H1 (cell line): ENCODE measurements at regions not wholly inside any gene's neighbourhood (a gene's known extent, or its start where the extent isn't known, plus 50 kb on each side); places are given as distances from the start of the nearest gene placed in this dataset.
"Not testable (repeated sequence)": the region's sequence is repeated elsewhere in the genome, so short reads cannot be mapped to it uniquely, and the experiment has no call there.

Experiments
- CTCF ChIA-PET: fragments of 300-600 bp; sonication (Branson Sonifier 250); formaldehyde crosslinking; loops from one replicate; lab custom pipeline; 2021; ENCODE audit not compliant: partially characterized antibody; lab: Charles Lee
- POLR2A ChIA-PET: fragments of 300-600 bp; sonication (Branson Sonifier 250); formaldehyde crosslinking; loops from one replicate; lab custom pipeline; 2021; ENCODE audit warnings: inconsistent platforms; ENCODE audit not compliant: partially characterized antibody; lab: Charles Lee
- DNase-seq, 2 experiments: peaks; one replicate each; pipeline versions ENCODE4 v3.0.0 to v3.0.0-alpha.2; 2010 to 2022; ENCODE audit warnings: low spot score in 2 of 2, low read depth in 1 of 2, mixed read lengths in 1 of 2
- FAIRE-seq: peaks from 2 replicates; lab custom pipeline; 2011; peaks lifted over from hg19 to GRCh38; lab: Jason Lieb, UNC
- H2AFZ ChIP-seq: 2 replicates; pipeline ENCODE4 v1.8.1; 2012; ENCODE audit warnings: low read length, inconsistent platforms
- H2AK5ac ChIP-seq: 2 replicates; pipeline ENCODE4 v1.6.1; 2013; ENCODE audit warnings: low read depth, low read length
- H2BK120ac ChIP-seq: replicated peaks from 2 replicates; pipeline ENCODE3; 2013; ENCODE audit warnings: low read depth, low read length, inconsistent platforms
- H2BK12ac ChIP-seq: 2 replicates; pipeline ENCODE4 v1.6.1; 2013; ENCODE audit warnings: low read depth, low read length
- H2BK15ac ChIP-seq: 2 replicates; pipeline ENCODE4 v1.6.1; 2013; ENCODE audit warnings: low read length
- H2BK20ac ChIP-seq: 2 replicates; pipeline ENCODE4 v1.6.1; 2013; ENCODE audit warnings: low read length
- H2BK5ac ChIP-seq: 2 replicates; pipeline ENCODE4 v1.6.1; 2013; ENCODE audit warnings: low read depth, low read length
- H3K14ac ChIP-seq: 2 replicates; pipeline ENCODE4 v1.6.1; 2013; ENCODE audit warnings: inconsistent platforms; ENCODE audit not compliant: insufficient read length
- H3K18ac ChIP-seq: 2 replicates; pipeline ENCODE4 v1.6.1; 2013; ENCODE audit warnings: low read length; ENCODE audit errors: extremely low read depth
- H3K23ac ChIP-seq: 2 replicates; pipeline ENCODE4 v1.6.1; 2013; ENCODE audit warnings: inconsistent platforms; ENCODE audit not compliant: insufficient read length
- H3K23me2 ChIP-seq: 2 replicates; pipeline ENCODE4 v1.6.1; 2013; ENCODE audit warnings: low read depth, low read length
- H3K27ac ChIP-seq: 2 replicates; pipeline ENCODE4 v1.6.1; 2011; ENCODE audit warnings: low read depth, low read length, inconsistent platforms
- H3K27me3 ChIP-seq, 4 experiments: replicated peaks in 1 of 4; 1 replicate in 1 of 4; 2 replicates in 3 of 4; pipeline versions ENCODE4 v1.6.1 to v1.8.1; 2011 to 2013; ENCODE audit warnings: low read length in 3 of 4, mild to moderate bottlenecking in 3 of 4, inconsistent platforms in 2 of 4, mixed read lengths in 2 of 4, moderate library complexity in 1 of 4; ENCODE audit not compliant: control insufficient read depth in 3 of 4, insufficient read depth in 3 of 4; ENCODE audit errors: extremely low read depth in 1 of 4
- H3K36me3 ChIP-seq, 4 experiments: 2 replicates each; pipeline versions ENCODE4 v1.6.1 to v1.8.1; 2011 to 2013; ENCODE audit warnings: mild to moderate bottlenecking in 4 of 4, low read length in 3 of 4, moderate library complexity in 2 of 4, control low read depth in 1 of 4, inconsistent platforms in 1 of 4; ENCODE audit not compliant: insufficient read depth in 4 of 4, control insufficient read depth in 2 of 4
- H3K4ac ChIP-seq: replicated peaks from 2 replicates; pipeline ENCODE3; 2013; ENCODE audit warnings: low read length, low read depth, mixed read lengths, inconsistent platforms; ENCODE audit not compliant: insufficient read length
- H3K4me1 ChIP-seq, 4 experiments: replicated peaks in 1 of 4; 1 replicate in 1 of 4; 2 replicates in 3 of 4; pipeline versions ENCODE4 v1.6.1 to v1.8.1; 2011 to 2013; ENCODE audit warnings: low read length in 3 of 4, inconsistent platforms in 2 of 4, mixed read lengths in 1 of 4; ENCODE audit not compliant: insufficient read depth in 4 of 4, control insufficient read depth in 3 of 4
- H3K4me2 ChIP-seq, 2 experiments: 2 replicates each; pipeline versions ENCODE4 v1.6.1 to v1.8.1; 2011 to 2013; ENCODE audit warnings: low read depth in 2 of 2, low read length in 2 of 2, control low read depth in 1 of 2, inconsistent platforms in 1 of 2, mild to moderate bottlenecking in 1 of 2; ENCODE audit not compliant: insufficient read depth in 1 of 2
- H3K4me3 ChIP-seq, 4 experiments: fragments of 200-600, 300-600 bp in 1 of 4; sonication (generic), shearing (Covaris generic), sonication (Bioruptor Twin) in 1 of 4; 2 replicates each; pipeline versions ENCODE4 v1.5.1 to v1.8.1; 2011 to 2016; ENCODE audit warnings: low read length in 4 of 4, low read depth in 3 of 4, control low read depth in 2 of 4, inconsistent platforms in 2 of 4, mild to moderate bottlenecking in 2 of 4, mixed read lengths in 1 of 4, moderate library complexity in 1 of 4; ENCODE audit not compliant: insufficient read depth in 2 of 4; ENCODE audit errors: extremely low read depth in 1 of 4
- H3K56ac ChIP-seq: replicated peaks from 2 replicates; pipeline ENCODE3; 2013; ENCODE audit warnings: low read depth, mild to moderate bottlenecking, mixed read lengths, low read length, inconsistent platforms; ENCODE audit not compliant: insufficient read length
- H3K79me1 ChIP-seq: 2 replicates; pipeline ENCODE4 v1.6.1; 2013; ENCODE audit warnings: low read depth, low read length, control low read depth
- H3K79me2 ChIP-seq, 2 experiments: 2 replicates each; pipeline versions ENCODE4 v1.6.1 to v1.8.1; 2012 to 2013; ENCODE audit warnings: low read length in 2 of 2, mild to moderate bottlenecking in 2 of 2, inconsistent platforms in 1 of 2; ENCODE audit not compliant: insufficient read depth in 2 of 2, control insufficient read depth in 1 of 2
- H3K9ac ChIP-seq, 4 experiments: replicated peaks in 1 of 4; 1 replicate in 1 of 4; 2 replicates in 3 of 4; pipeline versions ENCODE4 v1.6.1 to v1.8.1; 2011 to 2013; ENCODE audit warnings: low read depth in 3 of 4, low read length in 3 of 4, control low read depth in 2 of 4, mild to moderate bottlenecking in 2 of 4, moderate library complexity in 2 of 4, inconsistent platforms in 1 of 4; ENCODE audit errors: extremely low read depth in 1 of 4
- H3K9me3 ChIP-seq, 2 experiments: 2 replicates each; pipeline versions ENCODE4 v1.6.1 to v1.8.1; 2012 to 2013; ENCODE audit warnings: mild to moderate bottlenecking in 2 of 2, moderate library complexity in 2 of 2, control low read depth in 1 of 2, inconsistent platforms in 1 of 2, low read depth in 1 of 2, low read length in 1 of 2, mixed read lengths in 1 of 2; ENCODE audit not compliant: insufficient read depth in 2 of 2
- H4K20me1 ChIP-seq, 2 experiments: replicated peaks in 1 of 2; 2 replicates each; pipeline versions ENCODE3 to v1.8.1; 2011 to 2013; ENCODE audit warnings: inconsistent platforms in 2 of 2, low read length in 2 of 2, mild to moderate bottlenecking in 1 of 2; ENCODE audit not compliant: insufficient read depth in 2 of 2, control insufficient read depth in 1 of 2
- H4K5ac ChIP-seq: 2 replicates; pipeline ENCODE4 v1.6.1; 2013; ENCODE audit warnings: low read length, low read depth, mixed read lengths, inconsistent platforms; ENCODE audit not compliant: insufficient read length
- H4K8ac ChIP-seq: 2 replicates; pipeline ENCODE4 v1.8.0; 2013; ENCODE audit warnings: mild to moderate bottlenecking, moderate library complexity, low read length, inconsistent platforms; ENCODE audit not compliant: insufficient read depth; ENCODE audit errors: extremely low read depth
- H4K91ac ChIP-seq: replicated peaks from 2 replicates; pipeline ENCODE3; 2013; ENCODE audit warnings: low read length, mixed read lengths, inconsistent platforms; ENCODE audit not compliant: insufficient read length
- WGBS, 2 experiments: shearing (Covaris generic) in 1 of 2; methylation state at CpG; one replicate each; pipeline versions ENCODE4 v1.1.6 to v1.1.7; 2013 to 2015; ENCODE audit warnings: low lambda C conversion rate in 2 of 2, mixed read lengths in 2 of 2, inconsistent platforms in 1 of 2, low coverage in 1 of 2, missing lambda C conversion rate in 1 of 2; ENCODE audit not compliant: insufficient replicate concordance in 2 of 2, insufficient coverage in 1 of 2, insufficient read length in 1 of 2; ENCODE audit errors: extremely low coverage in 1 of 2, missing lambda C conversion rate in 1 of 2; 5-methylcytosine and 5-hydroxymethylcytosine counted together

- peak overlapping the region; percentile 69 for H3K56ac ChIP-seq
- POLR2A ChIA-PET, H4K91ac ChIP-seq: not testable (repeated sequence)
Measured at GRCh38 chr22:47302587-47302986, 540.1 kb downstream of the TBC1D22A start.

More at GRCh38 chr22:47302587-47302986, 540.1 kb downstream of the TBC1D22A start:
- FAIRE-seq, H2BK5ac ChIP-seq, H4K8ac ChIP-seq, H3K4me3 ChIP-seq, H2BK120ac ChIP-seq, H2AK5ac ChIP-seq, H3K4me1 ChIP-seq, H4K5ac ChIP-seq, H3K27me3 ChIP-seq, H3K79me2 ChIP-seq, H2BK20ac ChIP-seq, H3K27ac ChIP-seq, H3K14ac ChIP-seq, CTCF ChIA-PET, H3K9ac ChIP-seq, H3K36me3 ChIP-seq, H2BK15ac ChIP-seq, H2AFZ ChIP-seq, H3K23me2 ChIP-seq, H3K18ac ChIP-seq, DNase-seq, H4K20me1 ChIP-seq, H3K4me2 ChIP-seq, H3K23ac ChIP-seq, H2BK12ac ChIP-seq, H3K4ac ChIP-seq, H3K79me1 ChIP-seq: not testable (repeated sequence)
- 92 to 100% methylated on average over 1 of the region's 1 CpG for WGBS, 2 experiments
- H3K9me3 ChIP-seq, result peaks cover 78 to 96% of the 10 kb centered on the region in 2 experiments
